ENCODE measurements at regions not wholly inside any gene's neighbourhood (a gene's known extent, or its start where the extent isn't known, plus 50 kb on each side); places are given as distances from the start of the nearest gene placed in this dataset.
"Not testable (repeated sequence)": the region's sequence is repeated elsewhere in the genome, so short reads cannot be mapped to it uniquely, and the experiment has no call there.

GRCh38 chr6:71056656-71057055 lies 99.8 kb upstream of the B3GAT2 start:
- DNase-seq = no peak

DNA sequence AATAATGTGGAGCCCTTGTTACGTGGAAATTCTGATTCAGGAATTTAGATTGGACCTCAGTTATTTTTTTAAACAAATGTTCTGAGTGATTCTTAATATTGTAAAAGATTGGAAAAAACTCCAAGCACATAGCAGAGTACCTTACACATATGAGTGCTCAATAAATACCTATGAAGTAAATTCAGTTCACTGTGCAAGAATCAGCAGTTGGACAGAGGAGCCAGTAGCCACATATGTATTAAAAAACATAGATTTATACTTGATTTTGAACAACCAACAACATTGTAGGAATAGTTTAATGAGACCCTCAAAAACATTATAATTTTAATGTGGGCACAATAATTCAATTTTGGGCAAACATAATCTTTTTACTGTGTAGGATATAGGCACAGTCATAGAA lies 109.3 kb upstream of the B3GAT2 start:
- no peak for DNase-seq

DNA sequence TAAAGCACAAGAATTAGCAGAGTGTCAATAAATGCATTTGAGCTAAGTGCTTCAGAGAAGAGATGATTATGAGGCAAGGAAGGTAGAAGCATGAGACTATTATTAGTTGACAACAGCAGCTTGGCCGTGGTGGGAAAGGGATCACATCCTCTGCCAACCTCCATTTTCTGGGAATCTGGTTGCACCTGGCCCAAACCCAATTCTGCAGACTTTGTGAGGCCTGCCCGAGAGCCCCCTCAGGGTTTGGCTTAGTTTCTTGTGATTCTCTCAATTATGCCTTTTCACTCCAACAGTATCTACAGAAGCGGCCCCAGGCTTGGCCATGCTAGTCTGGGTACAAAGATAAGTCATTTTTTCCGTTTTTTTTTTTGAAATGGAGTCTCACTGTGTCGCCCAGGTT lies 111.0 kb upstream of the B3GAT2 start:
- no peak for DNase-seq

- DNase-seq = no peak
These were observed 115.6 kb upstream of the B3GAT2 start for GRCh38 chr6:71072508-71072907.

DNA sequence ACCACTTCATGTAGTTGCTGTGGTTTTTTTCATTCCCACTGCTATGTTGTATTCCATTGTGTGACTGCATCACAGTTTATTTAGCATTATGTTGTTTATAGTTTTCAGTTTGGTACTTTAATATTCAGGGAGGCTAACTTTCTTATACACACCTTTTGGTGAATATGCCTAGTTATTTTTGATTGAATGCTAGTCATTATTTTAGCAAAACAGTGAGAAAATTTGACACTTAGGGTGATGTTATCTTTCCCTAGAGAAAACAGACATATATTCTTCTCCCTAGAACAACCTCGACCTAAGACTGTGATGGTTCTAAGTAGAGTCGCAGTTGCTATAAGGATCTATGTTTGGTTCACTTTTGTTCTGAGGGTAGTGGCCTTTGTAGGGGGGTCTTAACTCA lies 120.8 kb upstream of the B3GAT2 start:
- no peak for DNase-seq

- no peak for DNase-seq
These were observed 122.8 kb upstream of the B3GAT2 start for GRCh38 chr6:71079677-71080076.

DNA sequence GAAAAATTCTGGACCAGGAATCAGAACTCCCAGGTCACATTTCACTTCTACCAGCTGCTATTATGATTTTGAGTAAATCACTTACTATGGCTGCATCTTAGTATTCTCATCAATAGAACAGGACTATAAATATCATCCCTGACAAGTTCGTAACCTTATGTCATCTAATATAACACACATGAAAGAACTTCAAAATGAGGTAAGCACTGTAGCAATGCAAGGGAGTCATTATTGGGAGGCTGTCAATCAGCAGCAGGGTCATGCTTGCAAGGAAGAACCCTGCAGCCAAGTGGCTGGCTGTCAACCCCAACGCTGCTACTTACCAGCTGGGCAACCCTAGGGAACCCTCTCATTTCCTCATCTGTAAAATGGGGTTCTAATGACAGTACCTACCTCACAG lies 123.3 kb upstream of the B3GAT2 start:
- DNase-seq = no peak

DNA sequence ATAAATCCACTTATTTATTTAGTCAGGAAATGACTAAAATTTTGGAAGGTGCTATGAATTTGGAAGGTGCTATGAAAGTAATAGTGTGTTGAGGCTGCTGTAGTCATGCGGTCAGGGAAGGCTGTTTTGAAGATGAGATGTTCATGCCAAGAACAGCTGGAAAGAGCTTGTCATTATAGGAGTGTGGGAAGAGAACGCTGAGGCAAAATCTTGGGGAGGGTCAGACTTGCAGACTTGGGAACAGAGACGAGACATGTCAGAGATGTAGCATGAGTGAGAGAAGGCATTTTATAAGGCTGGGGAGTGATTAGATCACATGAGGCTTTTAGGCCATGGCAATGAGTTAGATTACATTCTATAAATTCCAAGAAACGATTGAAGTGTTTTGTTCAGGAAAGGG lies 124.0 kb upstream of the B3GAT2 start:
- DNase-seq = no peak

GRCh38 chr6:71082033-71082650 lies 125.3 kb upstream of the B3GAT2 start:
- no peak for DNase-seq

- no peak for DNase-seq
These were observed 126.5 kb upstream of the B3GAT2 start for GRCh38 chr6:71083308-71083820.

DNA sequence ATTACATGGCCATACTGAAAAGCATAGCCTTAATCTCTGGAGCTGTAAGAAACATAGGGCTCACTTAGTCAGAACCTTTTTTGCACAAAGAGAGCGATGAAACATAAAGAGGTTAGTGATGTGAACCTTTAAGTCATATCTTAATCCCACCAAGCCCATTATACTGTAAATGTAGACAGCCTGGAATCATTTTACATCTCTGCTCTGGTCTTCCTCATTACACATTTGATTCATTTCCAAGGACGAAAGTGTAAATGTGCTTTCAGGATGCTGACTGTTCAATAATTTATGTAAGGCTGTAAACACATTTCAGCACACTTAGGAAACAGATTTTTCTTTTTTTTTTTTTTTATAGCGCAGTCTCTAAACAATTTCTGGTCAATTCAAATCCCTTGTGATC lies 131.3 kb upstream of the B3GAT2 start:
- DNase-seq = no peak

GRCh38 chr6:71090217-71090616 lies 133.4 kb upstream of the B3GAT2 start:
- DNase-seq = no peak

- DNase-seq = no peak
These were observed 134.3 kb upstream of the B3GAT2 start for GRCh38 chr6:71091167-71091566.

DNA sequence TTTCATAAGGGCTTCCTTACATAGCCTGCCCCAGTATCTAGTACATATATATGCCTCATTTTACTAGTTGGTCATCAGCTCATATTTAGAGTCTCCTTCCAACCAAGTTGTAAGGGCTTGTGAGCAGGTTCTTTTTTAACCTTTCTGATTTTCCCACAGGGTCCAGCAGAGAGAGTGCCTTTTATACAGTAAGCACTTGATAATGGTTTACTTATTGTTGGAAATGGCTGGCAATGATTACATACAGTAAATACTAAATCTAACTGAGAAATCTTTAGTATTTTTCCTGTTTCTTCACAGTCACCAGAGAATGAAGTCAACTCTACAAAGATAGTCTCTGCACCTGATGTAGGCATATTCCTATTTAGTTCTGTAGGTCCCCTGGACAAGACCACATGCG lies 135.1 kb upstream of the B3GAT2 start:
- no peak for DNase-seq

DNA sequence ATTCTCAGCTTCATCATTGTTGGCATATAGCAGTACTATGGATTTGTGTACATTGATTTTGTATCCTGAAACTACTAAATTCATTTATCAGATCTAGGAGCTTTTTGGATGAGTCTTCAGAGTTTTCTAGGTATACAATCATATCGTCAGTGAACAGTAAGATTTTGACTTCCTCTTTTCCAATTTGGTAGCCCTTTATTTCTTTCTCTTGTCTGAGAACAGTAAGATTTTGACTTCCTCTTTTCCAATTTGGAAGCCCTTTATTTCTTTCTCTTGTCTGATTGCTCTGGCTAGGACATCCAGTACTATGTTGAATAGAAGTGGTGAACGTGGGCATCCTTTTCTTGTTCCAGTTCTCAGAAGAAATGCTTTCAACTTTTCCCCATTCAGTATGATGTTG lies 140.4 kb upstream of the B3GAT2 start:
- DNase-seq = not testable (repeated sequence)

- DNase-seq = no peak
These were observed 142.8 kb upstream of the B3GAT2 start for GRCh38 chr6:71099649-71100048.

- no peak for DNase-seq
These were observed 146.3 kb upstream of the B3GAT2 start for GRCh38 chr6:71103130-71103529.

- DNase-seq = no peak
These were observed 146.8 kb upstream of the B3GAT2 start for GRCh38 chr6:71103641-71104040.

GRCh38 chr6:71106276-71106675 lies 149.4 kb upstream of the B3GAT2 start:
- DNase-seq = no peak

GRCh38 chr6:71107911-71108420 lies 151.1 kb upstream of the B3GAT2 start:
- DNase-seq = peak; percentile 57

GRCh38 chr6:71114544-71114943 lies 157.7 kb upstream of the B3GAT2 start:
- no peak for DNase-seq

DNA sequence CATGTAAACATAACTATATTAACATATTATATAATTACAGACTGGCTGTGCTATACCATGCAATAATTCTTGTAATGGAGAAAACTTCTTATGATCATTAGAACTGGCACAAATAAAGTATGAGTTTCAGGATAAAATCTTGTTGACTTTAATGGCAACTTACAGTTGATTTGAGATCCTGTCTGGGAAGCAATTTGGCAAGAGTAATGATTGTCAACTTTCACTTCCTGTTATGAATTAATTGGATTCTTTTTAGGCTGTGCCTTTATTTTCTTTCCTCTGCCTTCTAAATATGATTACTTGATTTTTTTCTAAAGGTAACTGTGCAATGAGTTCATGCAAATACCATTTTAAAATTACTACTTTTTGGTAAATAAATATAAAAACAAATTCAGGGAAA lies 158.1 kb upstream of the B3GAT2 start:
- no peak for DNase-seq

DNA sequence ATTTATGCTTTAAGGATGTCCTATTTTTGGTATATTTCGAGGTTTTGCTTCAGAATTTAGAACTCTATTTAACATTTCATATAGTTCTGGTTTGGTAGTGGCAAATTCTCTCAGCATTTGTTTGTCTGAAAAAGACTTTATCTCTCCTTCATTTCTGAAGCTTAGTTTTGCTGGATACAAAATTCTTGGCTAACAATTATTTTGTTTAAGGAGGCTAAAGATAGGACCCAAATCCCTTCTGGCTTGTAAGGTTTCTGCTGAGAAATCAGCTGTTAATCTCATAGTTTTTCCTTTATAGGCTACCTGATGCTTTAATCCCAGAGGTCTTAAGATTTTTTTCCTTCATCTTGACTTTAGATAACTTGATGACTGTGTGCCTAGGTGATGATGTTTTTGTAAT lies 162.7 kb upstream of the B3GAT2 start:
- no peak for DNase-seq

GRCh38 chr6:71123051-71123450 lies 165.6 kb upstream of the OGFRL1 start:
- DNase-seq = no peak

DNA sequence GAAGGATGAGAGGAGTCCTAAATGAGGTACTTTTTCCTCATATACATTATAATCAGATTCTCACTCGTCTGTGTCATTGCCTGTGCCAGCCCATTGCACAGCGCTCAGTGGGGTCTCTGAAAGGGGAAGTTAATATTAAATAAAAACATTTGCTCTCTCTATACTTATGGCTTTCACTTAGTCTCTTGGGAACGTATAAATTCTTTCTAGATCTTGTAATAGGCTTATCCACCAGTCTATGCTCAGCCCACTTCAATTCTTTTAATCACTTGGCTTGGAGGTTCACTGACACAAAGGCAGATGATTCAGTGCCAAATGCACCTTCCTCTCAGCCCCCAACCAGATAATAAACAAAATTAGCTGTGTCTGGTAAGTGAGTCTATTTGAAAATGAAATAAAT lies 164.3 kb upstream of the OGFRL1 start:
- DNase-seq = no peak
